ENCODE measurements at regions not wholly inside any gene's neighbourhood (a gene's known extent, or its start where the extent isn't known, plus 50 kb on each side); places are given as distances from the start of the nearest gene placed in this dataset.
"Not testable (repeated sequence)": the region's sequence is repeated elsewhere in the genome, so short reads cannot be mapped to it uniquely, and the experiment has no call there.

DNA sequence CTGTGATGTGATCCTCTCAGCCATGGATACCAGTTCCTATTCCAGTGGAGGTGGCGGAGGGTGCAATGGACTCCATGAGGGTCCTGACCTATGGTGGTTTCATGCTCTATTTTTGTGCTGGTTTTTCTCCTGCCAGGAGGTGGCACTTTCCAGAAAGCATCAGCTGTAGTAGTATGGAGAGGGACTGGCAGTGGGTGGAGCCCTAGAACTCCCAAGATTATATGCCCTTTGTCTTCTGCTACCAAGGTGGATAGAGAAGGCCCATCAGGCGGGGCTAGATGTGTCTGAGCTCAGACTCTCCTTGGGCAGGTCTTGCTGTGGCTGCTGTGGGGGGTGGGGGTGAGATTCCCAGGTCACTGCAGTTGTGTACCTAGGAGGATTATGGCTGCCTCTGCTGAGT lies 104.5 kb upstream of the S1PR3 start:
- H3K4me2 ChIP-seq (ENCODE audit: control insufficient read depth, insufficient read depth); in situ Hi-C loops (cut with MboI); ATAC-seq; FAIRE-seq; H3K9ac ChIP-seq (ENCODE audit: control insufficient read depth, insufficient read depth, low read length); H4K20me1 ChIP-seq (ENCODE audit: control insufficient read depth, insufficient read depth); SMC1A ChIA-PET (ENCODE audit: uncharacterized antibody, unreplicated experiment); DNase-seq (ENCODE audit: low read depth, low spot score); H3K79me2 ChIP-seq (ENCODE audit: control insufficient read depth, insufficient read depth, low read length); H3K4me1 ChIP-seq (ENCODE audit: control insufficient read depth, insufficient read depth, low read length); H3K36me3 ChIP-seq (ENCODE audit: control insufficient read depth in 2 of 2, insufficient read depth in 2 of 2, low read length in 1 of 2); RAD21 ChIA-PET (ENCODE audit: unreplicated experiment); H2AFZ ChIP-seq (ENCODE audit: control insufficient read depth, low read depth, low read length); POLR2A ChIA-PET; H3K9me3 ChIP-seq (replicated peaks; ENCODE audit: control insufficient read depth, insufficient read depth, low read length); H3K27ac ChIP-seq (ENCODE audit: control insufficient read depth, insufficient read depth); H3K4me3 ChIP-seq; CTCF ChIA-PET; H3K27me3 ChIP-seq (replicated peaks in 1 of 2; ENCODE audit: control insufficient read depth in 2 of 2, insufficient read depth in 2 of 2, low read length in 1 of 2); intact Hi-C loops (cut with micrococcal nuclease; ENCODE audit: unreplicated experiment); BruUV-seq (replicated peaks): not testable (repeated sequence)
- 3% methylated on average over 2 of the region's 2 CpGs for WGBS (ENCODE audit: insufficient coverage, insufficient replicate concordance, low lambda C conversion rate, missing lambda C conversion rate)

DNA sequence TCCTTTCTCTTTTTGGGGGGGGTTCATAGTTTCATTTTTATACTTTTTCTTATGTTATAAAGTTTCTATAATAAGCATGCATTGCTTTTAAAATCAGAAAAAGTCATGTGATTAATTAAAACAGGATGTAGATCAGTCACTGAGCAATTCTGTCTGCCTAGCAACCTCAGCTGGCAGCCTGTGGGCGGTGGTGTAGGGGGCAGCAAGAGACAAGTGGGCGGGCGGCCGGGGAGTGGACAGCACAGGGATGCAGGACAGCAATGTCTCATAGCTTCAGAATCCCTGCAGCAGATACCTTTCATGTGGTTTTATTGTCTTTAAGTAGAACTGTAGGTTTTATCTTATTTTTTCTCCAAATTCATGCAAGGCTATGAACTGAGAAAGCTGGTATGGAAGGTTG lies 101.9 kb upstream of the S1PR3 start:
- no peak for FAIRE-seq
- no TSS peak for BruUV-seq (replicated peaks)
- in situ Hi-C loops (cut with MboI) = no loop called here
- TF ChIP-seq LARP7 (IDR thresholded peaks at IDR 0.05) = no peak
- no peak for TF ChIP-seq RELA (IDR thresholded peaks at IDR 0.05; ENCODE audit: borderline replicate concordance, partially characterized antibody)
- TF ChIP-seq RCOR1 (conservative IDR thresholded peaks at IDR 0.05; ENCODE audit: low read depth, low read length) = no peak
- no peak for TF ChIP-seq SUZ12 (IDR thresholded peaks at IDR 0.05; ENCODE audit: unreplicated experiment)
- TF ChIP-seq, protein P1, sequence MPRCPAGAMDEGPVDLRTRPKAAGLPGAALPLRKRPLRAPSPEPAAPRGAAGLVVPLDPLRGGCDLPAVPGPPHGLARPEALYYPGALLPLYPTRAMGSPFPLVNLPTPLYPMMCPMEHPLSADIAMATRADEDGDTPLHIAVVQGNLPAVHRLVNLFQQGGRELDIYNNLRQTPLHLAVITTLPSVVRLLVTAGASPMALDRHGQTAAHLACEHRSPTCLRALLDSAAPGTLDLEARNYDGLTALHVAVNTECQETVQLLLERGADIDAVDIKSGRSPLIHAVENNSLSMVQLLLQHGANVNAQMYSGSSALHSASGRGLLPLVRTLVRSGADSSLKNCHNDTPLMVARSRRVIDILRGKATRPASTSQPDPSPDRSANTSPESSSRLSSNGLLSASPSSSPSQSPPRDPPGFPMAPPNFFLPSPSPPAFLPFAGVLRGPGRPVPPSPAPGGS (IDR thresholded peaks at IDR 0.05; ENCODE audit: borderline replicate concordance, insufficient read depth, low read depth, low read length, poor library complexity, severe bottlenecking) = no peak
- TF ChIP-seq HDAC6 (IDR thresholded peaks at IDR 0.05; ENCODE audit: unreplicated experiment) = no peak
- TF ChIP-seq, protein P2, sequence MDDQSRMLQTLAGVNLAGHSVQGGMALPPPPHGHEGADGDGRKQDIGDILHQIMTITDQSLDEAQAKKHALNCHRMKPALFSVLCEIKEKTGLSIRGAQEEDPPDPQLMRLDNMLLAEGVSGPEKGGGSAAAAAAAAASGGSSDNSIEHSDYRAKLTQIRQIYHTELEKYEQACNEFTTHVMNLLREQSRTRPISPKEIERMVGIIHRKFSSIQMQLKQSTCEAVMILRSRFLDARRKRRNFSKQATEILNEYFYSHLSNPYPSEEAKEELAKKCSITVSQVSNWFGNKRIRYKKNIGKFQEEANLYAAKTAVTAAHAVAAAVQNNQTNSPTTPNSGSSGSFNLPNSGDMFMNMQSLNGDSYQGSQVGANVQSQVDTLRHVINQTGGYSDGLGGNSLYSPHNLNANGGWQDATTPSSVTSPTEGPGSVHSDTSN (IDR thresholded peaks at IDR 0.05; ENCODE audit: insufficient replicate concordance, low read depth, low read length) = no peak
- TF ChIP-seq, protein P3, sequence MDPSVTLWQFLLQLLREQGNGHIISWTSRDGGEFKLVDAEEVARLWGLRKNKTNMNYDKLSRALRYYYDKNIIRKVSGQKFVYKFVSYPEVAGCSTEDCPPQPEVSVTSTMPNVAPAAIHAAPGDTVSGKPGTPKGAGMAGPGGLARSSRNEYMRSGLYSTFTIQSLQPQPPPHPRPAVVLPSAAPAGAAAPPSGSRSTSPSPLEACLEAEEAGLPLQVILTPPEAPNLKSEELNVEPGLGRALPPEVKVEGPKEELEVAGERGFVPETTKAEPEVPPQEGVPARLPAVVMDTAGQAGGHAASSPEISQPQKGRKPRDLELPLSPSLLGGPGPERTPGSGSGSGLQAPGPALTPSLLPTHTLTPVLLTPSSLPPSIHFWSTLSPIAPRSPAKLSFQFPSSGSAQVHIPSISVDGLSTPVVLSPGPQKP (IDR thresholded peaks at IDR 0.05; ENCODE audit: low read depth, low read length) = no peak
- TF ChIP-seq NFIC (IDR thresholded peaks at IDR 0.05; ENCODE audit: low read depth, low read length) = no peak
- no peak for TF ChIP-seq JUNB (IDR thresholded peaks at IDR 0.05)
- TF ChIP-seq PML (IDR thresholded peaks at IDR 0.05; ENCODE audit: low read length) = no peak
- TF ChIP-seq, protein P4, sequence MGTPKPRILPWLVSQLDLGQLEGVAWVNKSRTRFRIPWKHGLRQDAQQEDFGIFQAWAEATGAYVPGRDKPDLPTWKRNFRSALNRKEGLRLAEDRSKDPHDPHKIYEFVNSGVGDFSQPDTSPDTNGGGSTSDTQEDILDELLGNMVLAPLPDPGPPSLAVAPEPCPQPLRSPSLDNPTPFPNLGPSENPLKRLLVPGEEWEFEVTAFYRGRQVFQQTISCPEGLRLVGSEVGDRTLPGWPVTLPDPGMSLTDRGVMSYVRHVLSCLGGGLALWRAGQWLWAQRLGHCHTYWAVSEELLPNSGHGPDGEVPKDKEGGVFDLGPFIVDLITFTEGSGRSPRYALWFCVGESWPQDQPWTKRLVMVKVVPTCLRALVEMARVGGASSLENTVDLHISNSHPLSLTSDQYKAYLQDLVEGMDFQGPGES (IDR thresholded peaks at IDR 0.05) = no peak
- no peak for TF ChIP-seq POLR2AphosphoS5 (IDR thresholded peaks at IDR 0.05; ENCODE audit: low read length)

More for the DNA sequence above, 101.9 kb upstream of the S1PR3 start:
- Histone ChIP-seq H3K9me3 (replicated peaks; ENCODE audit: control insufficient read depth, insufficient read depth, low read length) (no peaks in the 10 kb centered on the region), H3K4me2 (ENCODE audit: control insufficient read depth, insufficient read depth) (no peak overlapping the region), H3K27me3 (replicated peaks in 1 of 2; ENCODE audit: control insufficient read depth in 2 of 2, insufficient read depth in 2 of 2, low read length in 1 of 2) (no peaks in the 10 kb centered on the region), H4K20me1 (ENCODE audit: control insufficient read depth, insufficient read depth) (no peaks in the 10 kb centered on the region), H2AFZ (ENCODE audit: control insufficient read depth, low read depth, low read length) (no peak overlapping the region), H3K4me3 (no peak overlapping the region), H3K9ac (ENCODE audit: control insufficient read depth, insufficient read depth, low read length) (no peak overlapping the region), H3K36me3 (ENCODE audit: control insufficient read depth in 2 of 2, insufficient read depth in 2 of 2, low read length in 1 of 2) (no peaks in the 10 kb centered on the region), H3K79me2 (ENCODE audit: control insufficient read depth, insufficient read depth, low read length) (no peaks in the 10 kb centered on the region), H3K27ac (ENCODE audit: control insufficient read depth, insufficient read depth) (no peak overlapping the region), H3K4me1 (ENCODE audit: control insufficient read depth, insufficient read depth, low read length) (no peaks in the 10 kb centered on the region)
- DNase-seq (ENCODE audit: low read depth, low spot score) = no peak
- intact Hi-C loops (cut with micrococcal nuclease; ENCODE audit: unreplicated experiment) = no loop called here
- WGBS (ENCODE audit: insufficient coverage, insufficient replicate concordance, low lambda C conversion rate, missing lambda C conversion rate) = 6% methylated on average over 4 of the region's 4 CpGs
- POLR2A ChIA-PET = no interaction called here
- CTCF ChIA-PET = no interaction called here
- RAD21 ChIA-PET (ENCODE audit: unreplicated experiment) = no interaction called here
- SMC1A ChIA-PET (ENCODE audit: uncharacterized antibody, unreplicated experiment) = no interaction called here
- no peak for ATAC-seq
